HG02852 (cell line): ENCODE measurements at regions not wholly inside any gene's neighbourhood (a gene's known extent, or its start where the extent isn't known, plus 50 kb on each side); places are given as distances from the start of the nearest gene placed in this dataset.
"Not testable (repeated sequence)": the region's sequence is repeated elsewhere in the genome, so short reads cannot be mapped to it uniquely, and the experiment has no call there.

Experiments used
- ATAC-seq: cut with Tn5 transposase; IDR thresholded peaks from one replicate; pipeline ENCODE4 v1.9.1; 2021; ENCODE audit warnings: mild to moderate bottlenecking, moderate library complexity; ENCODE audit not compliant: unreplicated experiment

DNA sequence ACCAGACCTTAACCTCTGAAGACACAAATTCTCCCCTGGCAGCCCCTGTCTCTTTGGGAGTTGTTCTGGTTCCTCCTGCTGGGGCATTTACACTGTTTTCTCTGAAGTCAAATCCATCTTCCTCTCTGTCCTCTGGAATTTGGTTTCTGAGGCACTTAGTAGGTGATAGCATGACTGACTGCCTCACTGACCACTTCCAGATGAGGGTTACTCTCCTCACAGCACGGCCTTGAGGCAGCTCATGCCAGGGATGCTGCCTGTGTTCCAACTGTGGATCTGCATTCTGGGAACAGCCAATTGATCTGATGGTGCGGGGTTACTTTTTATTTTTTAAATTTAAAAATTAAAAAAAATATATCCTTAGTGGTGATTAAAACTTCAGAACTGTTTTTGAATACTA is 140.9 kb upstream of the ROPN1 start:
- no peak for ATAC-seq

DNA sequence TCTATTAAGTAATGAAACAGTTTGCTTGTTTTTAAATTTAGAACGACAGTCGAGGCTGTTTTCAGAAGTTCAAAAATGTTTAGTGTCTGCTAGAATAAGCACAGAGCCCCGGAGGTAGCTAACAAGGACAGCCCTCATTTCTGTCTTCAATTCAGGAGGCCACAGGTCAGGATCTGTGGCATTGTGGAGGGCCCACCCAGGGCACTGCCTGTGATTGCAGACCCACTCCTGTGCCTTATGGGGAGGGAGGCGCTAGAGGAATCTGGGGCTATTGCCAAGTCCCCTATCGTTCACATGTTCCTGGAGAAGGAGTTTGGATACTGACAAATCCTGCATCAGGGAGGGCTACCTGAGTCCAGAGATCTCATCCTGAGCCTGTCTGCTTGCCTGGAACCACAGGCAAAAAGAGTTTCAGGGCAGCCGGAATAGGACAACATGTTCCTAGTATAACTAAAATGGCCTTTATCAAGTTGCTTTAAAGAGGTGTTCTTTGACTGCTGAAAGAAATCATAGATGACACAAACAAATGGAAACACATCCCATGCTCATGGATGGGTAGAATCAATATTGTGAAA is 141.5 kb upstream of the ROPN1 start:
- ATAC-seq = no peak

DNA sequence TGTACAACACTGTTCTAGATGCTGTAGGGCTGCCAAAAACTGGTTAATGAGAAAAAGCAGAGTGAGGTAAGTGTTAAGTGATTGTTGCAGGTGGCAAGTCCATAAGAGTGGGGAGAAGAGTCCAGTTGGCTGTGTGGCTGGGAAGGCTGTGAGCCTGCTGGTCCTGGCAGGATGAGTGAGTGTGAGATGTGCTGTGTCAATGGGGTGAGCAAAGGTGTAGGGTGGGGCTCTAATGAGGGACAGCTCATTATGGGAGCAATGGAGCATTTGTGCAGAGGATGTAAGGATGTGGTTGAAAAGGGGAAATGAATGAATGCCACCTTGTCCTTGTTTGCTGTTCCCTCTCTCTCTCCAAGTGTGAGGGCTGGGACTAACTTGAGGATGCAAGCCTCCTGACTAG is 145.3 kb upstream of the ROPN1 start:
- ATAC-seq = no peak

DNA sequence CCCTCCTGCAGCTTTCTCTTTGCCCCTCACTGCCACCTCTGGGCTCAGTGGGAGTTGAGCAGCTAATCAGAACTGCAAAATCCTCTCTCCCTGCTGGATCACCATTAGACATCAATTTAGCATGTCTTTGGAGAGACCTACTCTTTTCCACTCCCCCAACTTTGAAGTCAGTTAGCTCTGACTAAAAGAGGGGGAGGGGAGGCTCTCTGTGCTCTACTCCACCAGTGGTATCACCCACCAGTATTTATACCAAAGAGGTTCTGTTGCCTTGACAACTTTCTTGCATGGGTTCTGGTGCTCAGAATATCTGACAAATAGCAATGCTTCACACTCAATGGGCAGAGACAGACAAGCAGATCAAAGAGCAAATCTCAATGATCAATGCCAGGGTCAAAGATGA is 146.2 kb upstream of the ROPN1 start:
- no peak for ATAC-seq

DNA sequence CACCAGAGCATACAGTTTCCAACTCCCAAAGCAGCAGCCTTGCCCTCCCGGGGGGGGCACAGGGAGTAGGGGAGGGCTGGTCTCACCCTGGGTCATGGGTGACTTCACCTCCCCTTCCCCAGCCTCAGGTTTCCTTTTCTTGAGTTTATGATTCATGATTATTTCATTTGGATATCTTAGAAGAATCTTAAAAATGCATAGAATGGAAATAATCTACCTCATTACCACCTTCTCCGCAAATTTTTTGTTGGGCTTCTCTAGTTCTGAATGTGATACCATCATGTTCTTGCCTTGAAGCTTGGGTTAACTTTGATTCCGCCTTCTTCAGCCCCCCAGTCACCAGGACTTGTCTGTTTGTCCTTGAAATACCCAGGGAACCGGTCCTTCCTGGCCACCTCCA is 148.8 kb upstream of the ROPN1 start:
- no peak for ATAC-seq

DNA sequence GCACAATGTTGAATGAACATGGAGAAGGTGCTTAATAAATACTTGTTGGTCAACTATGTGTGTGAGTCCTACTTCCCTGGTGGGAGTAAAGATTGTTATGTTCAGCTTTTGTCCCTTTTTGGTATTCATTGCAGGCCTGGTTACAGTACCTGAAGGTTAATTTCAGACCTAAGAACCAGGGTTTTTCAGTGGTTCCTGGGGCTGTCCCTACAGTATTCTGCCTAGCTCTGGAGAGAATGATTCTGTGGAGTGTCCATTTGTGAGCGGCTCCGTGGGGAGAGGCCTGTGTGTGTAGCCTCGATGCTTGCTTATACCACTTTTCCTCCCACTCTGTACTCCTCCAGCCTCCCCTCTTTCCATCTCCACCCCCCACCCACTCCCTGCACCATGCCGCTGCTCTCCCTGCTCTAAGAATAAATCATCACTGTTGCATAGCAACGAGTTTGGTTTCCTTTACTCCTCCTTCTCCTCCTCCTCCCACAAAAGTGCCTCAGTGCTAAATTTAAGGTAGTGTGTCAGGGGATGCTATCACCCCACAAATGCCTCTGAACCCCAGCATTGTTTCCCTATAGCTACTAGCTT is 150.6 kb upstream of the ROPN1 start:
- no peak for ATAC-seq

DNA sequence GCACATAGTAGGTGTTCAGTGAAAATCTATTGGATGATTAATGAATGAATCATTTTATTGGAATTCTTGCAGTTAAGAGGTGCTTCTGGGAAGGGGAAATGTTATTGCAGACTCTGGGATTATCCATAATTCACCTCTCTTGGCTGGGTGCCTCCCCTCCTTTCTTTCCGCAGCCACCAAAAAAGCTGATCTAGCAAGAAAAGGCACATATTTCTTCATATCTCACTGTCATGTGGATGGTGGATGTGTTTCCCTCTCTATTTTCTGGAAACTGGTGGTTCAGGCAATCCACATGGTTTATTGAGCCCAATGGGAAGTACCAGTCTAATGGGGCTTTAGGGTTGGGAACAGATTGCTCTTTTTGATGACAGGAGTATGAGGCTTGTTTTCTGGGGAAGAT is 151.1 kb upstream of the ROPN1 start:
- no peak for ATAC-seq

DNA sequence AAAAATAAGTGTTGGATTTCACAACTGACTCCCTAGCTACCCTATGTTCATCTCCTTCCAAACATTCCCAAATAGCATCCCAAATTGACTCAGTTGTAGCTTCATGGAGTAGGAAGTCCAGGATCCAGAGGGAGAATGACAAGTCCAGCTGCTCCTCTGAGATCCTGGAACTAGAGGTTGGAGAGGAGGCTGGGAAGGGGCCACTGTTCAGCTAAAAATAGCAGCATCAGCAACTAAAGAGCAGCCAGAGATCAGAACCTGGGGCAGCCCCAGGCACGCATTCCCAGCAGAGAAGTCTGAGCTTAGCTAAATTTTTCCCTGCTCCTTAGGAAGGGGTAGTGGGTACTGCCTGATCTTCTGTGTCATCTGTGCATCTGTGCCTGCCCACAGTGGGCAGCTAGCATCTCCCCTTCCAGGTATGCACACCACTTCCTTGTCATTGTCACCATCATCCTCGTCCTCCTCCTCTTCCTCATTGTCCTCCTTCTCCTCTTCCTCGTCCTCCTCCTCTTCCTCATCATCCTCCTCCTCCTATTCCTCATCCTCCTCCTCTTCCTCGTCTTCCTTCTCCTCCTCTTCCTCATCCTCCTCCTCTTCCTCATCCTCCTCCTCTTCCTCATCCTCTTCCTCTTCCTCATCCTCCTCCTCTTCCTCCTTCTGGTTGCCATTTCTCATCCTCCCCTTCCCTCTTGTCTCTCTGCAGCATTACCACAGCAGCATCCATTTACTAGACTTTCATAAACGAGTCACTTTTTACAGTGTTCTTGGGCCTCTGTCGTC is 152.3 kb upstream of the ROPN1 start:
- no peak for ATAC-seq

DNA sequence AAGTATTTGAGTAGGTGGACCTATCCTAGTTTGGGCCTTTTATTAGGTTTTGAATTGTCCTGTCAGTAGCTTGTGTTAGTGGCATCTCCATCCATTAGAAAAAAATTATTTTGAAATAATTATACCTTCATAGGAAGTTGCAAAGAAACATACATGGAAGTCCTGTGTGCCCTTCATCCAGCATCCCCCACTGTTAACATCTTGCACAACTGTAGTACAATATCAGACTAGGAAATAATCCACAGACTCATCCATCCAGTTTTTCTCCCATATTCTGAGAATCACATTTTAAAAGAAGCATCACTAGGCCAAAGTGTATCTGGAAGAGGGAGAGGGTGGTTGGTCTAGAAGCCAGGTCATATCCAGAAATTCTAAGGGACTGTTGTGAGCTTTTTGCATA is 155.5 kb upstream of the ROPN1 start:
- ATAC-seq = no peak

DNA sequence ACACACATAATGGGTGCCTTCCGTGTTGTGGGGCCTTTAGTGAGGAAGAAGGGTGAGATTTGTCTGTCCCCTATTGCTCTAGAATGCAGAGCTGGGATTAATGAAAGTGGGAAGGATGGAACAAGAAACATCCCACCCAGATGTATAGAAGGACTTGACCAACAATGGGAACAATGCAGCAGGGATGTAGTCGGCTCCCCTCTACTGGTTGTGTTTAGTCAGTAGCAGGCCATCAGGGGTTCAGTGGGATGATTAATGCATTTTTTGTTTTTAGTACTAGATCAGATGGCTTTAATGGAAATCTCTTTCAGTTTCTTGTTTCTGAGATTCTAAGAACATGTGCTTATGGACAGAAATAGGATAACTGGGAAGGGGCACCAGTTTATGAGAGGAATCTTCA is 156.0 kb upstream of the ROPN1 start:
- no peak for ATAC-seq

DNA sequence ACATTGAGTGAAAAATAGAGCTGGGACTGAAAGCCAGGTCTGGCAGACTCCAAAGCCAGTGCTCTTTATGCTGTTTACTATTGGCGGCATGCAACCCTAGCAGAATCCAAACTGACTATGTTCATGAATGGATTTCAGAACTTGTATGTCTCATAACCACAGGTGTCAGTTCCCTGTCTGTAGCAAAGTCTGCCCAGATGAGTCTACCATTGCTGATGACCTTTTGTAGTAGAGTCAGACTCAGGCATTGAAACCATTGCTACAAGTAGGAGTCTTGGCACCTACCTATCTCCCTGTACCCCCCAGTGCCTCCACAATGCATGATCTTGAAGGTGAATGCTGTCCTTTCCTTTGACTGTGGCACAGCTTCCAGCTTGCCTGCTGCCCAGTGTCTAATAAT is 157.2 kb upstream of the ROPN1 start:
- no peak for ATAC-seq

DNA sequence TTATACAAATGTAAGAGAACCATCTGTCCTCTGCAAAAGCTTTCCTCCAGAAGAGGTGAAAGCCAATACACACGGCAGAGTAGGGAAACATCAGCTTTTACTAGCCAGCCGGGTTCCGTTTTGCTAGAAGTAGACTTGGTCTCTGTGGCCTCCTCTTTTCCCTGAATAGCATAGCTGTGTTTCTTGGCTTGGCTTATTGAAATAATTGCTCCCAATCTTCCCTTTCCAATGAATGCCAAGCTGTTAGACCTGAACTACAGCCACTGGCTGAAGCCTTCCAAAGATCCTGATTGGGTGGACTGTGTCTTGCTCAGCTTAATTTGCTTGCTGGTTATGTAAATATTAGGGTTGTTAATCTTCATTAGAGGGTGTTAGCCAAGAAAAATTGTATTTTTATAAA is 157.8 kb upstream of the ROPN1 start:
- ATAC-seq = no peak

DNA sequence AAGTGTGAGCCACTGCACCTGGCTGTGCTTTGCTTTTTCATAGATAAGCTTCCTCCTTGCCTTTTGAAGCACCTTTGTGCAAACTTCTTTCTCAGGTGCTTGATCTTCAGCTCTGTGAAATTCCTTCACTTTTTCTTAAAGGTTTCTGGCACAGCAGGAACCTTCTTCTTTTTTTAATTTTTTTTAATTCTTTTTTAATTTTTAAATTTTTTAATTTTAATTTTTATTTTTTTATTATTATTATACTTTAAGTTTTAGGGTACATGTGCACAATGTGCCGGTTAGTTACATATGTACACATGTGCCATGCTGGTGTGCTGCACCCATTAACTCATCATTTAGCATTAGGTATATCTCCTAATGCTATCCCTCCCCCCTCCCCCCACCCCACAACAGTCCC is 161.0 kb upstream of the ROPN1 start:
- ATAC-seq = not testable (repeated sequence)

DNA sequence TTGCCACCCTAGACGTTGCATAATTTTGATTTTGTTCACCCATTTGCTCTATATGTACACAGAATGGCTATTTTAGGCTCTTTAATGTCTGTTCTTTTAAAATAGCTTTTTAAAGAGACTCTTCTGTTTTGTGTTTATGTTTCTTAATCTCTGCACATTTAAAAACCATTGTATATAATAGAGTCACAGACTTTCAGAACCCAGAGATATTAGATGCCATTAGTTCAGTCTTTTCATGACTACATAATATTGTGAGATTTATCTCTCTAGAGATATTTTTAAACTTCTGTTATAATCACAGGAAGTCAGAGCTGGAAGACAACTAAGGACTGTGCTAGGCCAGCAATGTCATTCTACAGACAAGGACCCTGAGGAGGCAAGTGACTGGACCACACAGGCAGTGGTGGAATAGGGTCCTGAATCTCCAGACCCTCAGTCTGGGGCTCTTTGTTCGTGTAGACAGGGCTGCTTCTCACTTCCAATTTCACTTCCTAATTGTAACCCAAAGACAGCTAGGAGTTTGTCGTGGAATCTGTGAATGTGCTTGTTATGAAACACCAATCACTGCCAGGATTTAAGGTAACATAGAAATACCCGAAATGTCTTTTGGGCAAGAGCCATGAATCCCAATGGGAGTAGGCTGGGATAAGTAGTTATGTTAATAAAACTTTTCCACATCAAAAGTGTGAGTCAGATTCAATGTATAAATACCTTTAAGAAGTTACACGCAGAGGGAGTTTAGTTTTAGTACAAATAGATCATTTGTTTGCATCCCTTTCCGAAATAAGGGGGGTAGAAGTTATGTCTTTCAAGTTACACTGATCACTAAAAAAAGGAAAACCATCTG is 165.2 kb upstream of the ROPN1 start:
- ATAC-seq = no peak

DNA sequence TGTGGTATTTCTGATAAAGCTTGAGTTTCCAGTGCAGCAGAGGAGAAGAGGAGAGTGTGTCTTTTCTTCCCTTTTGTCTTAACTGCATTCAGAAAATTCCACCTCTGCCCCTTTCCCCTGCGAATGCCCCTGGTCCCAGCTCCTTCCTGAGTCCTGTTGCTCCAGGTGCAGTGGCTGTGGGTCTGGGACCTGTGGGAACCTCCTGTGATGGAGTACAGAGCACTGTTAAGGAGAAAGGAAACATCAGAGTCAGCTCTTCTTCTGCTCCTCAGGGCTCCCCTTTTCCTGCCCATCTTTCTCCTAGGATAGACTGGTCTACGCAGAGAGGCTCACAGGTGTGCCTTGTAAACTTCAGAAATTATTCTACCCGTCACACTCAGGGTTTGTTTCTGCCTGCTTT is 165.8 kb upstream of the ROPN1 start:
- no peak for ATAC-seq

DNA sequence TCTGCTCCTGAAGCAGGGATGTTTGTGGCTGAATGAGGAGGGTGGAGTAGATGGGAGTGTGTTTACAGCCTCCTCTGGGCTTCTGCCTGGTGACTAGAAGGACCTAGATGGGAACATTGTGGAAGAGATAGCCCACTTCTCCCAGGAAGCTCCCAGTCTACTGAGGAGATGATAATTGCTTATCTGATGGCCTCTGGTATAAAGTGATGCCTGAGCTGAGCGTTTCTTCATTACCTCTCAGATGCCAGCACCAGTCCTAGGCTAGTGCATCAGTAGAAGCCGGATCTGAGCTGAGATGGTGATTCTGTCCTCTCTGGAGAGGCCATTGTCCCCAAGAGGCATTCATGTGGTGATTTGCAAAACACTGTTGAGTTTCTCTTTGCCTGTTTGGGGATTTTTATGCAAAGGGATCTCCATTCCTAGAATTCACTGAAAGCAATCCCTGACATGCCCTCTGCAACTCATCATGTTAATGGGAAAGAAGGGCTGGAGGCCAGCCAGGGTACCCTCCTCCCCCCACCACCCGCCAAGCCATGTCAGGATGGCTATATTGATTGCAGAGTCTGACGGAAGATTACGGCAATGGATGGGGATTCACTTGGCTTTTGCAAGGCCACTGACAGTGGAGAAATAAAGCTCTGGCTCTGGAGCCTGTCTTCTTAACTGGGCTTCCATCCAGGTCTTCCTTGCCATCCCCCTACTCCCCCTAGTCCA is 166.4 kb upstream of the ROPN1 start:
- no peak for ATAC-seq

DNA sequence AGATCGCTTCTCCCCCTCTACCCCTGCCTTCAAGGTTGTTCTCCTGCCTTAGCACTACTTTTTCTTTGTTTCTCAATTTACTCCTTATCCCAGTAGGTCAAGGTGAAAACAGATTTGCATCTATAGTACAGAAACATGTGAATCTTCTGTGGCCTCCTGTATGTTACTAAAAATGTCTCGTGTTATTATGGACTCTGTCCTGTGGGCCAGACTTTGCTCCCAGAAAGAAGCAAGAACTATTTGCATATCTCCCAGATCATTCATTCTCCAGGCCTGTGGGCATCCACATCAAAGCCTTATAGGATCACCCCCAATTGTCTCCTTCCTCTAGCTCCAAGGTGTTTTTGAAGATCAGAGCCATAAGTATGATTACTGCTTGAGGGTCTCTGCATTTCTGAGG is 169.5 kb upstream of the ROPN1 start:
- ATAC-seq = no peak

DNA sequence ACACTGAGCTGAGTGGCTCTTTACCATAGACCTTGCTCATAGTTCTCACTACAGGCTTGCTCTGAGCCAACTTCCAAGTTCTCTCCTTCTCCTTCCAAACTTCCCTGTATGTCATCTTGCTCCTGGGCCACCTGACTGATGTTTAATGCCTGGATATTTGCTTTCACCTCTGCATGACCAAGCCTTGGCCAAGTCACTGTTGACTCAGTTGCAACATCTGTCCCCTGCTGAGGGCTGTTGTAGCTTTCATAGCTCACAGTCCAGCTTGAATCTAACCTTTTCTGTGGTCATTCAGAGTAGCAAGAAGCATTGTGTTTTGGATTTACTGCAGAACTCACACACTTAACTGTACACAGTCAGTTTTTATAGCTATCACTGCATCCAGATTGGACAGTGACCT is 171.8 kb upstream of the ROPN1 start:
- ATAC-seq = no peak

DNA sequence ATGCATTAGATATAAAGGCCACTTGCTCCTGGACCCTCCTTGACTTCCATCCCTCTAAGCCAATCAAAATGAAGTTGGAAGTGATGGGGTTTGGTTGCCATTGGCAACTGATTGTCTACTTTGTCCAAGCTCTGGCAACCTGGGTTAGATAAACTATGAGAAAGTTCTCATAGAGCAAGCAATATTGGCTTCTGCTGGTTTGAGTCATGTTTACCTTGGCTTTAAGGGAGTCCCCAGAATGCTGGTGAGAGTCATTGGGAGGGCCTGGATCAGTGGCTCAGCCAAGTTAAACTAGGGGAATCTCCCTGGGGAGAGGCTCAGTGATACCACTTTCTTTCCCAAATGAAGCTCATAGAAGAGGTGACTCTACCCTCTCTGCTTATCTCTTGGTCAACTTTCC is 176.3 kb upstream of the ROPN1 start:
- ATAC-seq = no peak

DNA sequence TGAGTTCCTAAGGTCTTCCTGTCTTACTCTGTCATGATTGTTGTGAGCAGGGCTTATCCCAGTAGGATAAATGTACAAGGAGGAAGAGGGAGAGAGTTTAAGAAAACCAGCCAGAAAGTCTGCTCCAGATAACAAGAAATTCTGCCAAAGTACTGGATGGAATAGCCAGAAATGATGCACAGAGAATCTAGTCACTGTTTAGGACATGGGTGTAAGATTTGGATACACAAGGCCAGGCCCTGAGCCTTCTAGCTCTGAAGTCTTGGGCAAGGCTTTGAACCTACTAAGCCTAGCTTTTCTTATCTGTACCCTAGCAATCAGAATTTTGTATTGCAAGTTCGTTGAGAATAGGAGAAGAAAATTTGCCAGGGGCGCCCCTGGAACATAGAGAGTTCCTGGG is 180.4 kb upstream of the ROPN1 start:
- no peak for ATAC-seq

DNA sequence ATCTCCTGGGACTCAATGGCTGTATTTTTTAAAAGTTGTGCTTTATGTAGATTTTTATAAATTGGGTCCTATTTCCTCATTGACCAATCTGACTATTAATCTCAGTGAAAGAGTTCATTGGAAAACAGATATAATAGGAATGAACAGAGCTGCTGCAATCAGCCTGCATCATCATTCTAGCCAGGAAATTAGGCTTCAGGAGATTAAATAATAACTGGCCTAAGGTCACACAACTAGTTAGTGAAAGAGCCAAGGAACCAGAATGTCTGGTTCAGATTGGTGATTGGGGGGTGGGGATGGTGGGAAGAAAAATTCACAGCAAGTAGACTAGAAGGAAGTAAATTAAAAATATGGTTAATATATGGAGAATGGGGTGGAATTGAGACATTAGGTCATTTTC is 180.9 kb upstream of the ROPN1 start:
- no peak for ATAC-seq
